IPS DF 19.7 (cell line): ENCODE measurements at regions not wholly inside any gene's neighbourhood (a gene's known extent, or its start where the extent isn't known, plus 50 kb on each side); places are given as distances from the start of the nearest gene placed in this dataset.

Source experiments
- DNase-seq: peaks from one replicate; pipeline ENCODE4 v3.0.0-alpha.2; 2013; ENCODE audit warnings: low read depth, low spot score

GRCh38 chr13:53839461-53839860 is 810.8 kb downstream of the OLFM4 start:
- DNase-seq = no peak

DNA sequence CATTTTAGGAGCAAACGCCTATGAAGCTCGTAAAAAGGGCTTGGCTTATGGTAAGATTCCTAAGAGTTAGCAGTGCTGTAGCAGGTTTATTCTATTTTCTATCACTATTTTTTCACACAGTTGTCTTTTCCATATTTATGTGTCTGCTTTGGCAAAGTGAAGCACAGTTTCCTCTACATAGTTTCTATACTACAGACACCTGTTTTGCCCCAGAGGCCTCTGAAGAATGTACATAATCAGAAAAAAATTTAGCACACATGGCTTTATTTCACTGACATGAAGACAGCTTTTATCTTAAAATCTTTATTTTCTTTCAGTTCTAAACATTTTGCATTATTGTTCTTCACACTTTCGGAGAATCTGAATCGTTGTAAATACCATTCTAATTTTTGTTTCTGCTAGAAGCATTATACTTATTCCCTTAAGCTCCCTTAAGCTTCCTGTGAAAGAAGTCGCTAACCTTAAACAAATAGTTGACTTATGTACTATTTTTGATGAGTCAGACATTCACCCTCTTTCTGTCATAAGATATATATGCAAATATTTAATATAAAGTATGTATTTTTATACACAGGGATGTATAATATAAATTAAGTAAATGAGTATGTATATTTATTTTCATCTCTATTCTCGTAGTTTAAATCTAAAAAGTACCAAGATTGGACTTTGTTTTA is 816.0 kb downstream of the OLFM4 start:
- no peak for DNase-seq

DNA sequence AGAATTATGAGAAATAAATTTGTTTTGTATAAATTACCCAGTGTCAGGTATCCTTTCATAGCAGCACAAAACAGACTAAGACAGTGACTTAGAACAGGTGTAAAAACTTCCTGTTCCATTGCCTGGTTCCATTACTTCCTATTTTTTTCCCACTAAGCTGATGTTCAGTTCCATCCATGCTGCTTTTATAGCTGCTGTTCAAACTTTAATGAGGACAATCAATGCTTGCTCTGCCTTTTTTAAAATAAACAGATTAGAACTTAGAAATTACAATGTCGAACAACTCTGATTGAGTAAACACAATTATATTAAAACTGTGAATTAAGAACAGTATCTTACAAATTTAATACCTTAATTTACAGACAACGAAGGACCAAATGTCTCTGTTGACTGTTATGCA is 818.9 kb downstream of the OLFM4 start:
- DNase-seq = no peak

GRCh38 chr13:53848366-53848961 is 819.9 kb downstream of the OLFM4 start:
- DNase-seq = no peak

DNA sequence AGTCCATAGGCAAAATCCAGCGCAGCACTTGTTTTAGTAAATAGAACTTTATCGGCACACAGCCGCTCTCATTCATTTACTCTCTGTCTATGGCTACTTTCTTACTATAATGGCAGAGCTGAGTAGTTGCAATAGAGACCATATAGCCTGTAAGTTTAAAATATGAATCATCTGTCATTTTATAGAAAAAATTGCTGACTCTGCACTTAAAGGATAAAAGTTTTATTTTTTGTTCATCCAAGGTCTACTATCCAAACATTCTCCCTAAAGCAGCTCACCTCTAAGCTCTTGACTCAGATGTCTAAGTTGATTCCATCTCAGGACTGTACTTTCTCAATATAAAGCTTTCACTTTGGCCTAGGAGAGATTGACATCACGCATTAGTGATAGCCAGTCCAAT is 825.7 kb downstream of the OLFM4 start:
- DNase-seq = no peak

GRCh38 chr13:53856573-53857195 is 828.1 kb downstream of the OLFM4 start:
- no peak for DNase-seq

DNA sequence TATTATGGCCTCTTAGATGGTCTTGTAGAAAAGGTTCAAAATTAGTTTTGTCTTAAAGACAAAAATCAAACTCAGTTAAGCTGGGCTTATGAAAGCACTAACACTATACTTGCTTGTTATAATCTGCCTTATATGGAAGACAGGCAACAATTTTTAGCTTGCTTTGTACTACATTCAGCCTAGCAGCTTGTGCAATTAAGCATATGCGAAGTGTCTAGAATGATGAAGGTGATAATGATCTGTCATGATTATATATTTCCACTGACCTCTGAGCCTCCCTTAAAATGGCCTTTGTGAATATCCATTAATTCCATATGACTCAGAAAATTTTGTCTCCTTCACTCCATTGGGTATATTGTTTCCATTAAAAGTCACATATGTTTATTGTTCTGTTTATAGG is 834.9 kb downstream of the OLFM4 start:
- DNase-seq = no peak

DNA sequence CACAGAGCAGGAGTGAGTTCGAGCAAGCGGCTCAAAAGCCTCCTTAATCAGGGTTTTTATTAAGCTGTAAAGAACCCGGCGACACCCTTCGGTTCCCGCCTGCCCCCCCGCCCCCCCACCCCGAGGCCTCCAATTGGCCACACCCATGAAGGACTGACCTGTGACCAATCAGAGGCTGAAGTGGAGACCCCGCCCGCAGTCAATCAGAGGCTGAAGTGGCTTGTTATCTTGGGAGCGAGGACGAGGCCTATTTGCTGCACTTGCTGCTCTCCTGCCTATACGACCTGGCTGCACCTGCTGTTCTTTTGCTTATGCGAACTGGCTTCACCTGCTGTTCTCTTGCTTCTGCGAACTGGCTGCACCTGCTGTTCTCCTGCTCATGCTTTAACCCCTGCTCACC is 844.9 kb downstream of the OLFM4 start:
- peak; percentile 23 for DNase-seq

DNA sequence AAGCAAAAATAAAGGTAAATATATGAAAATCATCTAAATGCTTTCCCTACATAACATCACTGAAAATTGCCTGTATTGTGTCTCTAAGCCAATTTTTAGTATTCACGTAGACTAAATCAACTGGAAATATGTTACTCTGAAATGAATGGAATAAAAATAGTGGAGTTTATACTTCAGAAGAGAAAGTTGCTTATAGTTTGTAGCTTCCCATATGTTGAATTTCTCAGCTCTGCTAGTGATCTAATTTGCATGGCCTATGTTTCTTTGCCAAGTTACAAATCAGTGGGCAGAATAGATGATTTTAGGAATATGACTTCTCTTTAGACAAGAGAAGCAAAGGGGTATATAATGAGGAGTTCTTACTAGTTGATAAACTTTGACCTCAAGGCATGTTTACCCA is 850.2 kb downstream of the OLFM4 start:
- no peak for DNase-seq

DNA sequence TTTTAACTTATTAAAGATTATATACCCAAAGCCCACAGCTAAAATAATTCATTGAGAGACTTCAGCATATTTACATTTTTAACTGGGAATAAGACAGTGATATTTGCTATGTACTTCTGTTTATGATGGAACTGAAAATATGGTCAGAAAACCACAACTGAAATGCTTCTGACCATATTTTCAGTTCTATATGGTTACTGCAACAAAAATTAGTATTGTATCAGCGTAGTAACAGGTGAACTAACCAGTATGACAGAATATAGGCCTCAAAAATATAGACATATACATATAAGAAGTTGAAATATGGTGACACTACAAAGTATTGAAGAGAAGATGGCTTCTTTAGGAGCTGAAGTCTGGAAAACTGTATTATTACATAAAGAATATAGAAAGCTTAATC is 857.4 kb downstream of the OLFM4 start:
- DNase-seq = no peak

DNA sequence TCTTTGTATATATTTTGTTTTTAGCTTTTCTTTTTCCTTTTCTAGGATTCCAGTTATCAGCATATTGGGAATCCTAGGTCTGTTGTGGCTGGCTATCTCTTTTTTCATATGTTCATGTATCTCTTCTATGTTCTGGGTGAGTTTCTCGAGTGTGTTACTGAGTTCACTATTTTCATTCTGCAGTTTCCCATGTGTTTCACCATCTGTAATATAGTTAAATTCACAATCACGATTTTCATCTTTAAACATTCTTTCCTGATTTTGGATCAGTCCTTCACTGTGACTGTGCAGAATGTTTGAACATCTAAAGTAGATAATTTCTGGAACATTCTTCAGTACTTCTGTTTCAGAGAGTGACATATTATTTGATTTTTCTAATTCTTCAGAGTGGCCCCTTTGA is 862.1 kb downstream of the OLFM4 start:
- DNase-seq = no peak

GRCh38 chr13:53901593-53901992 is 873.0 kb downstream of the OLFM4 start:
- no peak for DNase-seq

GRCh38 chr13:53907891-53908290 is 879.3 kb downstream of the OLFM4 start:
- DNase-seq = no peak

GRCh38 chr13:53920916-53921315 is 892.3 kb downstream of the OLFM4 start:
- DNase-seq = no peak

DNA sequence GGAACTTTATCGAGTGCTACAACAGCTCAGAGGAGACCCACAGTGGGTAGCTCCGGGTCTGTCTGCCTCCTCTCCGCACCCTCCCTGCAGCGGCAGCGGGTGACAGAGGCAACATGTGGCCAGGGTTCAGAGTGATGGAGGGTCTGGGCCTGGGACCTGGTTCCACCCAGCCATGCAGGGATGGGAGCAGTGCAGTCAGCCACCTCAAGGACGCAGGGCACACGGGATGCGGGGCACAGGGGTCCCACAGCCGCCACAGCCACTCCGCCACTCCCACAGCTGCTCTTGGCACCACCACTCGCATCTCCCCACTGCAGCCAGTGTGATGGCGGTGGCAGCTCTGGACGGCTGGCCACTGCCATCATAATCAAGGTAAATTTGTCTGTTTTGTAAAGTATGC is 892.9 kb downstream of the OLFM4 start:
- DNase-seq = no peak

- no peak for DNase-seq
These were observed 913.1 kb downstream of the OLFM4 start for GRCh38 chr13:53941588-53942190.

- DNase-seq = no peak
These were observed 917.9 kb downstream of the OLFM4 start for GRCh38 chr13:53946500-53946899.

- DNase-seq = no peak
These were observed 924.6 kb downstream of the OLFM4 start for GRCh38 chr13:53953183-53953582.
